H1 (cell line): ENCODE measurements at regions not wholly inside any gene's neighbourhood (a gene's known extent, or its start where the extent isn't known, plus 50 kb on each side); places are given as distances from the start of the nearest gene placed in this dataset.

Source experiments
- CTCF ChIA-PET: fragments of 300-600 bp; sonication (Branson Sonifier 250); formaldehyde crosslinking; loops from one replicate; lab custom pipeline; 2021; ENCODE audit not compliant: partially characterized antibody; lab: Charles Lee
- POLR2A ChIA-PET: fragments of 300-600 bp; sonication (Branson Sonifier 250); formaldehyde crosslinking; loops from one replicate; lab custom pipeline; 2021; ENCODE audit warnings: inconsistent platforms; ENCODE audit not compliant: partially characterized antibody; lab: Charles Lee
- DNase-seq, 2 experiments: peaks; one replicate each; pipeline versions ENCODE4 v3.0.0 to v3.0.0-alpha.2; 2010 to 2022; ENCODE audit warnings: low spot score in 2 of 2, low read depth in 1 of 2, mixed read lengths in 1 of 2
- FAIRE-seq: peaks from 2 replicates; lab custom pipeline; 2011; peaks lifted over from hg19 to GRCh38; lab: Jason Lieb, UNC
- H2AFZ ChIP-seq: 2 replicates; pipeline ENCODE4 v1.8.1; 2012; ENCODE audit warnings: low read length, inconsistent platforms
- H2AK5ac ChIP-seq: 2 replicates; pipeline ENCODE4 v1.6.1; 2013; ENCODE audit warnings: low read depth, low read length
- H2BK120ac ChIP-seq: replicated peaks from 2 replicates; pipeline ENCODE3; 2013; ENCODE audit warnings: low read depth, low read length, inconsistent platforms
- H2BK12ac ChIP-seq: 2 replicates; pipeline ENCODE4 v1.6.1; 2013; ENCODE audit warnings: low read depth, low read length
- H2BK15ac ChIP-seq: 2 replicates; pipeline ENCODE4 v1.6.1; 2013; ENCODE audit warnings: low read length
- H2BK20ac ChIP-seq: 2 replicates; pipeline ENCODE4 v1.6.1; 2013; ENCODE audit warnings: low read length
- H2BK5ac ChIP-seq: 2 replicates; pipeline ENCODE4 v1.6.1; 2013; ENCODE audit warnings: low read depth, low read length
- H3K14ac ChIP-seq: 2 replicates; pipeline ENCODE4 v1.6.1; 2013; ENCODE audit warnings: inconsistent platforms; ENCODE audit not compliant: insufficient read length
- H3K18ac ChIP-seq: 2 replicates; pipeline ENCODE4 v1.6.1; 2013; ENCODE audit warnings: low read length; ENCODE audit errors: extremely low read depth
- H3K23ac ChIP-seq: 2 replicates; pipeline ENCODE4 v1.6.1; 2013; ENCODE audit warnings: inconsistent platforms; ENCODE audit not compliant: insufficient read length
- H3K23me2 ChIP-seq: 2 replicates; pipeline ENCODE4 v1.6.1; 2013; ENCODE audit warnings: low read depth, low read length
- H3K27ac ChIP-seq: 2 replicates; pipeline ENCODE4 v1.6.1; 2011; ENCODE audit warnings: low read depth, low read length, inconsistent platforms
- H3K27me3 ChIP-seq, 4 experiments: replicated peaks in 1 of 4; 1 replicate in 1 of 4; 2 replicates in 3 of 4; pipeline versions ENCODE4 v1.6.1 to v1.8.1; 2011 to 2013; ENCODE audit warnings: low read length in 3 of 4, mild to moderate bottlenecking in 3 of 4, inconsistent platforms in 2 of 4, mixed read lengths in 2 of 4, moderate library complexity in 1 of 4; ENCODE audit not compliant: control insufficient read depth in 3 of 4, insufficient read depth in 3 of 4; ENCODE audit errors: extremely low read depth in 1 of 4
- H3K36me3 ChIP-seq, 4 experiments: 2 replicates each; pipeline versions ENCODE4 v1.6.1 to v1.8.1; 2011 to 2013; ENCODE audit warnings: mild to moderate bottlenecking in 4 of 4, low read length in 3 of 4, moderate library complexity in 2 of 4, control low read depth in 1 of 4, inconsistent platforms in 1 of 4; ENCODE audit not compliant: insufficient read depth in 4 of 4, control insufficient read depth in 2 of 4
- H3K4ac ChIP-seq: replicated peaks from 2 replicates; pipeline ENCODE3; 2013; ENCODE audit warnings: low read length, low read depth, mixed read lengths, inconsistent platforms; ENCODE audit not compliant: insufficient read length
- H3K4me1 ChIP-seq, 4 experiments: replicated peaks in 1 of 4; 1 replicate in 1 of 4; 2 replicates in 3 of 4; pipeline versions ENCODE4 v1.6.1 to v1.8.1; 2011 to 2013; ENCODE audit warnings: low read length in 3 of 4, inconsistent platforms in 2 of 4, mixed read lengths in 1 of 4; ENCODE audit not compliant: insufficient read depth in 4 of 4, control insufficient read depth in 3 of 4
- H3K4me2 ChIP-seq, 2 experiments: 2 replicates each; pipeline versions ENCODE4 v1.6.1 to v1.8.1; 2011 to 2013; ENCODE audit warnings: low read depth in 2 of 2, low read length in 2 of 2, control low read depth in 1 of 2, inconsistent platforms in 1 of 2, mild to moderate bottlenecking in 1 of 2; ENCODE audit not compliant: insufficient read depth in 1 of 2
- H3K4me3 ChIP-seq, 4 experiments: fragments of 200-600, 300-600 bp in 1 of 4; sonication (generic), shearing (Covaris generic), sonication (Bioruptor Twin) in 1 of 4; 2 replicates each; pipeline versions ENCODE4 v1.5.1 to v1.8.1; 2011 to 2016; ENCODE audit warnings: low read length in 4 of 4, low read depth in 3 of 4, control low read depth in 2 of 4, inconsistent platforms in 2 of 4, mild to moderate bottlenecking in 2 of 4, mixed read lengths in 1 of 4, moderate library complexity in 1 of 4; ENCODE audit not compliant: insufficient read depth in 2 of 4; ENCODE audit errors: extremely low read depth in 1 of 4
- H3K56ac ChIP-seq: replicated peaks from 2 replicates; pipeline ENCODE3; 2013; ENCODE audit warnings: low read depth, mild to moderate bottlenecking, mixed read lengths, low read length, inconsistent platforms; ENCODE audit not compliant: insufficient read length
- H3K79me1 ChIP-seq: 2 replicates; pipeline ENCODE4 v1.6.1; 2013; ENCODE audit warnings: low read depth, low read length, control low read depth
- H3K79me2 ChIP-seq, 2 experiments: 2 replicates each; pipeline versions ENCODE4 v1.6.1 to v1.8.1; 2012 to 2013; ENCODE audit warnings: low read length in 2 of 2, mild to moderate bottlenecking in 2 of 2, inconsistent platforms in 1 of 2; ENCODE audit not compliant: insufficient read depth in 2 of 2, control insufficient read depth in 1 of 2
- H3K9ac ChIP-seq, 4 experiments: replicated peaks in 1 of 4; 1 replicate in 1 of 4; 2 replicates in 3 of 4; pipeline versions ENCODE4 v1.6.1 to v1.8.1; 2011 to 2013; ENCODE audit warnings: low read depth in 3 of 4, low read length in 3 of 4, control low read depth in 2 of 4, mild to moderate bottlenecking in 2 of 4, moderate library complexity in 2 of 4, inconsistent platforms in 1 of 4; ENCODE audit errors: extremely low read depth in 1 of 4
- H3K9me3 ChIP-seq, 2 experiments: 2 replicates each; pipeline versions ENCODE4 v1.6.1 to v1.8.1; 2012 to 2013; ENCODE audit warnings: mild to moderate bottlenecking in 2 of 2, moderate library complexity in 2 of 2, control low read depth in 1 of 2, inconsistent platforms in 1 of 2, low read depth in 1 of 2, low read length in 1 of 2, mixed read lengths in 1 of 2; ENCODE audit not compliant: insufficient read depth in 2 of 2
- H4K20me1 ChIP-seq, 2 experiments: replicated peaks in 1 of 2; 2 replicates each; pipeline versions ENCODE3 to v1.8.1; 2011 to 2013; ENCODE audit warnings: inconsistent platforms in 2 of 2, low read length in 2 of 2, mild to moderate bottlenecking in 1 of 2; ENCODE audit not compliant: insufficient read depth in 2 of 2, control insufficient read depth in 1 of 2
- H4K5ac ChIP-seq: 2 replicates; pipeline ENCODE4 v1.6.1; 2013; ENCODE audit warnings: low read length, low read depth, mixed read lengths, inconsistent platforms; ENCODE audit not compliant: insufficient read length
- H4K8ac ChIP-seq: 2 replicates; pipeline ENCODE4 v1.8.0; 2013; ENCODE audit warnings: mild to moderate bottlenecking, moderate library complexity, low read length, inconsistent platforms; ENCODE audit not compliant: insufficient read depth; ENCODE audit errors: extremely low read depth
- H4K91ac ChIP-seq: replicated peaks from 2 replicates; pipeline ENCODE3; 2013; ENCODE audit warnings: low read length, mixed read lengths, inconsistent platforms; ENCODE audit not compliant: insufficient read length
- ATF3 ChIP-seq: IDR thresholded peaks from 2 replicates; pipeline ENCODE4 v1.6.1; 2011; ENCODE audit warnings: low read depth, mild to moderate bottlenecking, low read length; ENCODE audit not compliant: insufficient read depth
- EGR1 ChIP-seq: IDR thresholded peaks from 2 replicates; pipeline ENCODE4 v1.6.1; 2011; ENCODE audit warnings: low read depth, low read length, borderline replicate concordance
- FOSL1 ChIP-seq: IDR thresholded peaks from 2 replicates; pipeline ENCODE4 v1.6.1; 2011; ENCODE audit warnings: mild to moderate bottlenecking, low read depth, low read length, moderate library complexity; ENCODE audit not compliant: insufficient read depth
- NRF1 ChIP-seq: IDR thresholded peaks from 2 replicates; pipeline ENCODE4 v1.6.1; 2011; ENCODE audit warnings: mild to moderate bottlenecking, low read depth, low read length, improper control_type of control experiment
- RBBP5 ChIP-seq: IDR thresholded peaks from 2 replicates; pipeline ENCODE4 v1.7.1; 2012; ENCODE audit warnings: low read depth, mild to moderate bottlenecking, inconsistent platforms, low read length, moderate library complexity, borderline replicate concordance
- SP2 ChIP-seq: IDR thresholded peaks from 2 replicates; pipeline ENCODE4 v1.6.1; 2012; ENCODE audit warnings: mild to moderate bottlenecking, low read length, inconsistent platforms
- WGBS, 2 experiments: shearing (Covaris generic) in 1 of 2; methylation state at CpG; one replicate each; pipeline versions ENCODE4 v1.1.6 to v1.1.7; 2013 to 2015; ENCODE audit warnings: low lambda C conversion rate in 2 of 2, mixed read lengths in 2 of 2, inconsistent platforms in 1 of 2, low coverage in 1 of 2, missing lambda C conversion rate in 1 of 2; ENCODE audit not compliant: insufficient replicate concordance in 2 of 2, insufficient coverage in 1 of 2, insufficient read length in 1 of 2; ENCODE audit errors: extremely low coverage in 1 of 2, missing lambda C conversion rate in 1 of 2; 5-methylcytosine and 5-hydroxymethylcytosine counted together

GRCh38 chr14:101135796-101136742, 232.5 kb upstream of the RTL1 start:
- POLR2A ChIA-PET: interaction anchor here (1.2 to 1.5 kb wide), 2 partner anchors 8 to 11 kb away, joined by 3 read pairs; no protein-coding TSS in a partner anchor
- Histone ChIP-seq H3K23ac (no peak overlapping the region), H2AK5ac (no peak overlapping the region), H2BK5ac (no peak overlapping the region), H3K14ac (no peak overlapping the region), H3K4me2 (no peak overlapping the region), H2BK120ac (no peak overlapping the region), H2AFZ (no peak overlapping the region), H4K20me1 (no peaks in the 10 kb centered on the region), H3K9ac (no peak overlapping the region), H3K27ac (no peak overlapping the region), H3K23me2 (no peaks in the 10 kb centered on the region), H3K9me3 (peaks cover 0 to 5% of the 10 kb centered on the region in 2 experiments; a peak in 1 of 4 replicates), H2BK12ac (no peak overlapping the region), H4K8ac (no peak overlapping the region), H3K36me3 (no peaks in the 10 kb centered on the region), H2BK15ac (no peak overlapping the region), H4K5ac (no peak overlapping the region), H3K4ac (no peak overlapping the region), H3K27me3 (no peaks in the 10 kb centered on the region), H3K79me2 (no peaks in the 10 kb centered on the region), H3K79me1 (no peaks in the 10 kb centered on the region), H4K91ac (no peak overlapping the region), H3K18ac (no peak overlapping the region), H3K56ac (no peak overlapping the region), H2BK20ac (no peak overlapping the region), H3K4me1 (no peaks in the 10 kb centered on the region; a peak in 1 of 7 replicates), H3K4me3 (no peak overlapping the region)
- CTCF ChIA-PET: interaction anchor here (1.1 to 1.2 kb wide), 2 partner anchors 9 to 492 kb away, joined by 3 to 4 read pairs; no protein-coding TSS in a partner anchor
- TF ChIP-seq RBBP5: no peak
- TF ChIP-seq FOSL1: no peak
- TF ChIP-seq NRF1: no peak
- TF ChIP-seq EGR1: no peak
- no peak for TF ChIP-seq SP2
- no peak for TF ChIP-seq ATF3
- WGBS, 2 experiments: 92% methylated on average over 10 of the region's 10 CpGs; no CpG with 5 or more reads in 1 of the 2 experiments
- no peak for FAIRE-seq
- DNase-seq: no peak
